ENCODE measurements at regions not wholly inside any gene's neighbourhood (a gene's known extent, or its start where the extent isn't known, plus 50 kb on each side); places are given as distances from the start of the nearest gene placed in this dataset.

DNA sequence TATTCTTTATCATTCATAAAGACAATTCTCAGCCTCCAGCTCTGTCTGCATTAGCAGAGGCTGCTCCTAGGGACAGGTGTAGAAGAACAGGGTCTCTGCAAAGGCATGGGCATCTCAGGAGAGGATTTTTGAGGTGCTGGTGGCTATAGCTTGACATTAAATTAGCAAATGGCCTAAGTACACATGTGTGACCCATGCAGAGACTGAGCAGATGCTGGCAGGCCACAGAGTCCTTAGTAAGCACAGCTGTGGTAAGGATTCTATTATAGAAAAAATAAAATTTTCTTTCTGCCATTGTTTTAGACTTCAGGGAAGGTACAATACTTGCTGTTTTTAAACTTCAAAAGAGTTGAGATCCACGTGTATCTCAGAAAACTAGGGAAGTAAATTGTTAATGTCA, 177.5 kb upstream of the DUSP10 start:
- Histone ChIP-seq H3K27me3 (ENCODE audit: control insufficient read depth, insufficient read depth, low read length) (no peaks in the 10 kb centered on the region), H3K36me3 (ENCODE audit: control insufficient read depth, insufficient read depth, low read length) (no peaks in the 10 kb centered on the region), H3K4me3 (ENCODE audit: low read length) (no peak overlapping the region), H3K4me1 (ENCODE audit: control insufficient read depth, insufficient read depth, low read length) (no peaks in the 10 kb centered on the region), H3K9me3 (ENCODE audit: control insufficient read depth, insufficient read depth, low read length) (no peaks in the 10 kb centered on the region), H3K27ac (ENCODE audit: low read length) (no peak overlapping the region)
- no CpG with 5 or more reads among the region's 1 CpG for WGBS (ENCODE audit: insufficient coverage, insufficient read length)
- no peak for DNase-seq (ENCODE audit: low read depth, low spot score)

DNA sequence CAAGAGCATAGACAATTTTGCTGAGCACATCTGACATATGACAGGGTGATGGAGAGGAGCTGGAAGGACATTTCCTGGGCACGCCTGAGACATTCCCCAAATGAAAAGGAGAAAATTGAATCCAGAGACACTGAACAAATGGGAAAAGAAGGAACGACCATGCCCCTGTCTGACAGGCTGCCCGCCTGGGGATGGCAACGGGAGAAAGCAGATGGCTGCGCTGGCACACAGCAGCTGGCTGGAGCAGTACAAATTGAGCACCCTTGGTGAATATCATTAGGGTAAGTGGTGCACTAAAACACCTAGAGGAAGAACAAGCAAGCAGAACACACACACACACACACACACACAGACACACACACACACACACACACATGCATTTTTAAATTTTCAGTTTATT, 174.3 kb upstream of the DUSP10 start:
- WGBS (ENCODE audit: insufficient coverage, insufficient read length) = no CpG with 5 or more reads among the region's 5 CpGs

DNA sequence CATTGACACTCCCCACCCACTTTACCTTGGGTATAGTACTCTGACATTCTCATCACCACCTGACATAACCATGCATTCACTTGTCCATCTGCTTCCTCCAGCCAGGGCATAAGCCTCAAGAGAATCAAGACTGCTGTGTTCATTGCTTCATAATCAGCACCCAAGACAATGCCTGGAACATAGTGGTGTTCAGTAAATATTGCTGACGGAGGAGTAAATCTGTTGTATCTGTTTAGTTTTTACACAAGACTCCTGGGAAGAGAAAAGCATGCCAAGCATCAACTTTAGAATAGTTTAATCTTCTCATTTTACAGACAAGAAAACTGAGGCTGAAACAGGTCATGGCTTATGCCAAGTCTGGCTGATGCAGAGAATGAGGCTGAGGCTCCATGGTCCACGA, 173.9 kb upstream of the DUSP10 start:
- Histone ChIP-seq H3K36me3 (ENCODE audit: control insufficient read depth, insufficient read depth, low read length) (no peaks in the 10 kb centered on the region), H3K9me3 (ENCODE audit: control insufficient read depth, insufficient read depth, low read length) (no peaks in the 10 kb centered on the region), H3K4me3 (ENCODE audit: low read length) (no peak overlapping the region), H3K4me1 (ENCODE audit: control insufficient read depth, insufficient read depth, low read length) (no peaks in the 10 kb centered on the region), H3K27me3 (ENCODE audit: control insufficient read depth, insufficient read depth, low read length) (no peaks in the 10 kb centered on the region), H3K27ac (ENCODE audit: low read length) (no peak overlapping the region)
- no peak for DNase-seq (ENCODE audit: low read depth, low spot score)
- WGBS (ENCODE audit: insufficient coverage, insufficient read length) = no CpG with 5 or more reads among the region's 2 CpGs

More for the DNA sequence above, 174.3 kb upstream of the DUSP10 start:
- Histone ChIP-seq H3K27ac (ENCODE audit: low read length) (no peak overlapping the region), H3K27me3 (ENCODE audit: control insufficient read depth, insufficient read depth, low read length) (no peaks in the 10 kb centered on the region), H3K4me1 (ENCODE audit: control insufficient read depth, insufficient read depth, low read length) (no peaks in the 10 kb centered on the region), H3K4me3 (ENCODE audit: low read length) (no peak overlapping the region), H3K9me3 (ENCODE audit: control insufficient read depth, insufficient read depth, low read length) (no peaks in the 10 kb centered on the region), H3K36me3 (ENCODE audit: control insufficient read depth, insufficient read depth, low read length) (no peaks in the 10 kb centered on the region)
- no peak for DNase-seq (ENCODE audit: low read depth, low spot score)

DNA sequence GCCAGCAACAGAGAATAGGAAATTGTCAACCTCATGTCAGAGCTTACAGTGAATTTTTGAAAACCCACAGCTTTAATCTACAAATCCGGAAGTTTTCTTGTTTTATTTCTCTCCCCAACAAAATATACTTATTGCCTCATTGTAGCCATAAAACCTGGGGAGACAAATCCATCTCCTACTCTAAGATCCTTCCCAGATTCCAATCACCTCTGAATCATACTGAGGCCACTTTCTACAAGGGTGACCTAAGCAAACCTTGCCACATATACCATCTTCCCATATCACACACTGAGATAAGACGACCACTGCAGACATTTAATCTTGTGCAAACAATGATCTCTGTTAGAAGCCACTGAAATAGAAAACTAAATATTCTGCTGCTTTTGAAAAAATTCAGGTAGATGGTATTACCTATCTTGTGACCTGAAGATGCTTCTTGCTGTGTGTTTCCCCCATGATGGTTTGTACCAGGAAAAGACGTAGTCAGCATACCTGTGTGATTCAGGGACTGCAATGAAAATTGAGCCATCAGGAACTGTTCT, 171.5 kb upstream of the DUSP10 start:
- H3K27me3 ChIP-seq (ENCODE audit: control insufficient read depth, insufficient read depth, low read length) = no peaks in the 10 kb centered on the region
- WGBS (ENCODE audit: insufficient coverage, insufficient read length) = no CpG with 5 or more reads among the region's 3 CpGs
- no peaks in the 10 kb centered on the region for H3K9me3 ChIP-seq (ENCODE audit: control insufficient read depth, insufficient read depth, low read length)
- no peak for DNase-seq (ENCODE audit: low read depth, low spot score)
- H3K4me1 ChIP-seq (ENCODE audit: control insufficient read depth, insufficient read depth, low read length) = no peaks in the 10 kb centered on the region
- H3K36me3 ChIP-seq (ENCODE audit: control insufficient read depth, insufficient read depth, low read length) = no peaks in the 10 kb centered on the region
- H3K27ac ChIP-seq (ENCODE audit: low read length) = no peak overlapping the region
- H3K4me3 ChIP-seq (ENCODE audit: low read length) = no peak overlapping the region

DNA sequence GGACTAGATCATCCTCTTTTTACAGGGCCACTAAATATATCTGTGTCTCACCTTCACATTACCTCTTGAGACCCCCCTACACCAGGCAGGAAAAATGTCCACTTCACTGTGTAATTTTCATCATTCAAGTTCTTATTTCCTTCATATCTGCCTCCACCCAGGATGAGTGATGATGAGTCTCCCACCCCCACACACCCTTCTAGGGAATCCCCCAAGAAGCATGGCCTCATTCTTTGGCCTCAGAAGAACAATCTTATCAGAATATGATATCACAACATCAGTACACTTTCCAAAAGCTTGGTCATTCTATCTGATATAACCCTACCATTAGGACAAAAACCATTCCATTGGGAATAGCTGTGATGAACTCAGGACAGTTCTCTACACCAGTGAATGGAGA, 170.3 kb upstream of the DUSP10 start:
- H3K9me3 ChIP-seq (ENCODE audit: control insufficient read depth, insufficient read depth, low read length) = no peaks in the 10 kb centered on the region
- H3K27ac ChIP-seq (ENCODE audit: low read length) = no peak overlapping the region
- H3K36me3 ChIP-seq (ENCODE audit: control insufficient read depth, insufficient read depth, low read length) = no peaks in the 10 kb centered on the region

DNA sequence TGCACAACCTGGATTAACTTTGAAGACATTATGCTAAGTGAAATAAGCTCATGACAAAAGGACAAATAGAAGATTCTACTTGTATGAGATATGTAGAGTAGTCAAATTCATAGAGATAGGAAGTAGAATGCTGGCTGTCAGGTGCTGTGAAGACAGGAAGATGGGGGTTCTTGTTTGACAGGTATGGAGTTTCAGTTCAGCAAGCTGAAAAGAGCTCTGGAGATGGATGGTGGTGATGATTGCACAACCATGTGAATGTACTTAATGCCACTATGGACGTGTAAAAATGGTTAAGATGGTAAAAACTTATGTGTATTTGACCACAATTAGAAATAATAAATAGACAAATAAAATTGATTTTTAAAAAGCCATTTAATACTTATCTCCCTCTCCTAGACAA, 169.8 kb upstream of the DUSP10 start:
- H3K27me3 ChIP-seq (ENCODE audit: control insufficient read depth, insufficient read depth, low read length) = no peaks in the 10 kb centered on the region
- DNase-seq (ENCODE audit: low read depth, low spot score) = no peak
- WGBS (ENCODE audit: insufficient coverage, insufficient read length) = no CpG with 5 or more reads among the region's 1 CpG
- H3K4me3 ChIP-seq (ENCODE audit: low read length) = no peak overlapping the region
- H3K36me3 ChIP-seq (ENCODE audit: control insufficient read depth, insufficient read depth, low read length) = no peaks in the 10 kb centered on the region
- no peak overlapping the region for H3K27ac ChIP-seq (ENCODE audit: low read length)
- H3K9me3 ChIP-seq (ENCODE audit: control insufficient read depth, insufficient read depth, low read length) = no peaks in the 10 kb centered on the region
- H3K4me1 ChIP-seq (ENCODE audit: control insufficient read depth, insufficient read depth, low read length) = no peaks in the 10 kb centered on the region

More for the DNA sequence above, 170.3 kb upstream of the DUSP10 start:
- H3K4me3 ChIP-seq (ENCODE audit: low read length) = no peak overlapping the region
- H3K27me3 ChIP-seq (ENCODE audit: control insufficient read depth, insufficient read depth, low read length) = no peaks in the 10 kb centered on the region
- no peaks in the 10 kb centered on the region for H3K4me1 ChIP-seq (ENCODE audit: control insufficient read depth, insufficient read depth, low read length)
- no peak for DNase-seq (ENCODE audit: low read depth, low spot score)

DNA sequence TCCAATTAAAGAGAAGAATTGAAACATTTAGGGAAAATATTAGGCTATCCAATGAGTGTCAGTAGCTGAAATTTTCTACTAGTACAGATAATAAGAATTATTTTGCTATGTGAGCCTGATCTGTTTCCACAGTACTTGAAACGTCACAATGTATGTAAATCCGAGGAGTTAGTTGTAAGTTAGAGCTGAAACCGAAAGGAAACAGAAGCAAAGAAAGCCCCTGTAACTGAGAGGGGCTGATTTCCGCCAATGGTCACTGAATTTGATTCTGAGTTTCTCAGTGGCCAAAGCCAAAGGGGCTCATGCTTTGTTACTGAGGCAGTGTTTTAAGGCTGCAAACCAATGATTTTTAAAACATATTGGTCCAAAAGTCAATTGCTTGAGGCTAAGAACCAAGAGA, 168.3 kb upstream of the DUSP10 start:
- no peaks in the 10 kb centered on the region for H3K9me3 ChIP-seq (ENCODE audit: control insufficient read depth, insufficient read depth, low read length)
- no peaks in the 10 kb centered on the region for H3K27me3 ChIP-seq (ENCODE audit: control insufficient read depth, insufficient read depth, low read length)
- no CpG with 5 or more reads among the region's 4 CpGs for WGBS (ENCODE audit: insufficient coverage, insufficient read length)
- H3K36me3 ChIP-seq (ENCODE audit: control insufficient read depth, insufficient read depth, low read length) = no peaks in the 10 kb centered on the region
- no peak overlapping the region for H3K4me3 ChIP-seq (ENCODE audit: low read length)
- H3K27ac ChIP-seq (ENCODE audit: low read length) = no peak overlapping the region
- H3K4me1 ChIP-seq (ENCODE audit: control insufficient read depth, insufficient read depth, low read length) = no peaks in the 10 kb centered on the region
- DNase-seq (ENCODE audit: low read depth, low spot score) = no peak

DNA sequence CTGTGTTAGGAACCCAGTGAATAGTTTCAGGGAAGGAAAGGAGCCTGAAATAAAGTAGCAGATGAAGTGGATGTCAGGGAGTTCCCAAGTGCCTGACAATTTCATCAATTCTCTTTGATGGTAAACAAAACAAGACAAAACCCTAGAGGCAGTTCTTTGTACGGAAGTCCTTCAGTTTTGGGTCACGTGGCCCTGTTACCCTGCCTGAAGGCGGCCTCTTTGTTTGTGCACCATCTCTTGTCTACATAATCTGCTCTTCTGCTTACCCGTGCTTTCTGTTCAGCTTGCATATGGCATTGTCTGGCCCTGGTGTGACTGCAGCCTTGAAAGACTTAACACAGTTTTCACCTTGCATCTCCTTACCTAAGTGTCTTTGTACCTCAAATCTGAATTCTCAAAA, 166.7 kb upstream of the DUSP10 start:
- WGBS (ENCODE audit: insufficient coverage, insufficient read length) = no CpG with 5 or more reads among the region's 4 CpGs

DNA sequence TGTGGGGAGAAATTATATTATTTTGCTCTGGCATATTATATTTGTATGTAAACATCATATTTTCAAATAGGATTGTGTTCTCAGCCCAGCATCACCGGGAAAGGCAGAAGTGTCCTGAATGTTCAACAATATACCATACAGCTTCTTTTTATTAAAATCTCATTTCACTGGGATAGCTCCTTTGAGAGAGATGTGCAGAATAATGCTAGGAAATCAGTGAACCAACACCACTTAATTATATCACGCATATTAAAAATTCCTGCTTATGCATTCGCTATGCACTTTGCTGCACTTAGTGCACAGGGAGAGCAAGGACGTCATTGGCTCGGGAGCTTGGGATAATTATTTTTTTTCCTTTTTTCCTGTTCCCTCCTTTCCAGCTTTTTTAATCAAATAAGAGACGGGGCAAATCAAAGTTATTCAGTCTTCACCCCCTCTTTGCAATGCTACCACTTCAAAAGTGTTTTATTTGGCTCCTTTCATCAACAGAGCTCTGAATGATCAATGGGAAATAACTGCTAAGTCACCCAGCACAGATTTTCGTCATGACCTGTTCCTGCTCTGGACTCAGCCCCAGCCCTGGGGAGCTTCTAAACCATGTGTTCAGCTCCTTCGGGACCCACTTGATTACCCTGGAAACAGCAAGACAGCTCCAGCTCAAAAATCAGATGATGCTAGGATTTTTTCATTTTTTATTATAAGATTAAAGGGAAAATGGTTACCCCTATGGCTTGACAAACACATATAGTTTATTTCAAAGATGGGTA, 165.5 kb upstream of the DUSP10 start:
- Histone ChIP-seq H3K27me3 (ENCODE audit: control insufficient read depth, insufficient read depth, low read length) (no peaks in the 10 kb centered on the region), H3K36me3 (ENCODE audit: control insufficient read depth, insufficient read depth, low read length) (no peaks in the 10 kb centered on the region), H3K4me3 (ENCODE audit: low read length) (no peak overlapping the region), H3K4me1 (ENCODE audit: control insufficient read depth, insufficient read depth, low read length) (no peaks in the 10 kb centered on the region), H3K9me3 (ENCODE audit: control insufficient read depth, insufficient read depth, low read length) (no peaks in the 10 kb centered on the region), H3K27ac (ENCODE audit: low read length) (no peak overlapping the region)
- no peak for DNase-seq (ENCODE audit: low read depth, low spot score)
- WGBS (ENCODE audit: insufficient coverage, insufficient read length) = no CpG with 5 or more reads among the region's 8 CpGs

More for the DNA sequence above, 166.7 kb upstream of the DUSP10 start:
- Histone ChIP-seq H3K27ac (ENCODE audit: low read length) (no peak overlapping the region), H3K4me1 (ENCODE audit: control insufficient read depth, insufficient read depth, low read length) (no peaks in the 10 kb centered on the region), H3K4me3 (ENCODE audit: low read length) (no peak overlapping the region), H3K27me3 (ENCODE audit: control insufficient read depth, insufficient read depth, low read length) (no peaks in the 10 kb centered on the region), H3K9me3 (ENCODE audit: control insufficient read depth, insufficient read depth, low read length) (no peaks in the 10 kb centered on the region), H3K36me3 (ENCODE audit: control insufficient read depth, insufficient read depth, low read length) (no peaks in the 10 kb centered on the region)
- no peak for DNase-seq (ENCODE audit: low read depth, low spot score)

DNA sequence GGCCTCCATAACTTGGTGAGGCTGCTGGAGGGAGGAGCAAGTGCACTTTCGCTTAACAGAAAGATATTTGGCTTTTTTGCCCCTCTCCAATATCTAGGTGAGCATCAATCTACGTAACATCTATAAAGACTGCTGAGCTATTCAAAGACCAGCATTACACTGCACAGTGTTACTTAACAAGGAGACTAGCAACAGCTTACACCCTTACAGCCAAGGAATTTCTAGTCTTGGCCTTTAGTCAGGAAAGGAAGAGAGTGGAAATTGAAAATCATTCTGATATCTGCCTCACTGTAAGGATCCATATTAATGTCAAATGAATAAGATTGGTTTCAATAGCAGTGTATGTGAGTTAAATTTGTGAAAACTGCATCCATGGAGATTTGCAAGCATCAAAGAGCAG, 163.9 kb upstream of the DUSP10 start:
- no peak overlapping the region for H3K27ac ChIP-seq (ENCODE audit: low read length)
- H3K36me3 ChIP-seq (ENCODE audit: control insufficient read depth, insufficient read depth, low read length) = no peaks in the 10 kb centered on the region
- H3K4me1 ChIP-seq (ENCODE audit: control insufficient read depth, insufficient read depth, low read length) = no peaks in the 10 kb centered on the region
- no peaks in the 10 kb centered on the region for H3K27me3 ChIP-seq (ENCODE audit: control insufficient read depth, insufficient read depth, low read length)
- H3K4me3 ChIP-seq (ENCODE audit: low read length) = no peak overlapping the region
- no peaks in the 10 kb centered on the region for H3K9me3 ChIP-seq (ENCODE audit: control insufficient read depth, insufficient read depth, low read length)
- no peak for DNase-seq (ENCODE audit: low read depth, low spot score)
- WGBS (ENCODE audit: insufficient coverage, insufficient read length) = no CpG with 5 or more reads among the region's 2 CpGs

DNA sequence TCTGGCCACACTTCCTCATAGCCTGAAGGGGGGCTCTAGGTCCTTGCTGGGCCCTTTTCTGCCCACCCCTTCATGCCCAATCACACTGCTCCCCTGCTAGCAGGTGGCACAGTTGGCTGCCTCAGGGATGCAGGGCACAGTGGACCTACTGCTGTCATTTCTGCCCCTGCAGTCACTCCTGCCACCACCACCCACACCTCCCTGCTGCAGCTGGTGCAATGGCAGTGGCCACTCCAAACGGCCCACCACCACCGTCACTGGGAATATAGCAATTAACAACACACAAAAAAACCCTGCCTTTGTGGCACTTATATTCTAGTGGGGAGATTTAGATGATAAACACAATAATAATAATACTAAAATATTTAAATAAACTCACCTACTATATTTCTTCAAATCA, 162.4 kb upstream of the DUSP10 start:
- no peak for DNase-seq (ENCODE audit: low read depth, low spot score)
- Histone ChIP-seq H3K4me1 (ENCODE audit: control insufficient read depth, insufficient read depth, low read length) (no peaks in the 10 kb centered on the region), H3K36me3 (ENCODE audit: control insufficient read depth, insufficient read depth, low read length) (no peaks in the 10 kb centered on the region), H3K27me3 (ENCODE audit: control insufficient read depth, insufficient read depth, low read length) (no peaks in the 10 kb centered on the region), H3K9me3 (ENCODE audit: control insufficient read depth, insufficient read depth, low read length) (no peaks in the 10 kb centered on the region), H3K27ac (ENCODE audit: low read length) (no peak overlapping the region), H3K4me3 (ENCODE audit: low read length) (no peak overlapping the region)
- no CpG with 5 or more reads among the region's 2 CpGs for WGBS (ENCODE audit: insufficient coverage, insufficient read length)

Measured in iPS DF 6.9 (cell line).